Uterus (tissue), 3 donors: ENCODE measurements at regions not wholly inside any gene's neighbourhood (a gene's known extent, or its start where the extent isn't known, plus 50 kb on each side); places are given as distances from the start of the nearest gene placed in this dataset.

Source experiments
- DNase-seq, 2 donors: peaks; one replicate each; pipeline ENCODE4 v3.0.0-alpha.2; 2019 to 2020
- H3K27ac ChIP-seq, 2 donors: fragments of 200-600 bp; sonication (generic); 1 replicate in 1 of 2; 2 replicates in 1 of 2; pipeline ENCODE4 v1.5.1; 2016 to 2018
- H3K27me3 ChIP-seq, 2 donors: fragments of 200-600 bp; sonication (generic); one replicate each; pipeline ENCODE4 v1.5.1; 2018 to 2019; ENCODE audit warnings: control low read depth in 1 of 2
- H3K36me3 ChIP-seq, 2 donors: fragments of 200-600 bp; sonication (generic); one replicate each; pipeline ENCODE4 v1.5.1; 2019; ENCODE audit warnings: control low read depth in 1 of 2
- H3K4me1 ChIP-seq, 2 donors: fragments of 200-600 bp; sonication (generic); one replicate each; pipeline ENCODE4 v1.5.1; 2018 to 2019; ENCODE audit warnings: control low read depth in 1 of 2
- H3K4me3 ChIP-seq, 2 donors: fragments of 200-600 bp; sonication (generic); 1 replicate in 1 of 2; 2 replicates in 1 of 2; pipeline ENCODE4 v1.5.1; 2018 to 2019; ENCODE audit warnings: mild to moderate bottlenecking in 1 of 2
- H3K9me3 ChIP-seq, 2 donors: fragments of 200-600 bp; sonication (generic); one replicate each; pipeline ENCODE4 v1.5.1; 2019; ENCODE audit warnings: control low read depth in 1 of 2
- CTCF ChIP-seq, 4 experiments: fragments of 200-600 bp in 2 of 4; fragments of 450-650 bp in 2 of 4; sonication (generic) in 2 of 4; IDR thresholded peaks; one replicate each; pipeline ENCODE4 v1.5.1; 2016 to 2019; ENCODE audit warnings: antibody characterized with exemption in 4 of 4, mild to moderate bottlenecking in 2 of 4, moderate library complexity in 1 of 4
- POLR2A ChIP-seq, 2 donors: fragments of 450-650 bp; IDR thresholded peaks; one replicate each; pipeline ENCODE4 v1.6.1; 2016; ENCODE audit warnings: antibody characterized with exemption in 2 of 2, mild to moderate bottlenecking in 1 of 2, moderate library complexity in 1 of 2
- intact Hi-C: fragments of 100-400 bp; cut with DNase I; formaldehyde crosslinking; loops from one replicate; pipeline ENCODE4 v1.15.1; 2023; ENCODE audit warnings: low total_unique reads
- donor health status: DM: yes; HTN: yes; CAD: no.

- intact Hi-C loops, result no loop called here
- Histone ChIP-seq H3K4me1 (no peaks in the 10 kb centered on the region), H3K4me3 (no peak overlapping the region), H3K9me3 (no peaks in the 10 kb centered on the region), H3K36me3 (no peaks in the 10 kb centered on the region), H3K27ac (peak overlapping the region; percentile 41 to 50), H3K27me3 (no peaks in the 10 kb centered on the region)
- TF ChIP-seq POLR2A (IDR thresholded peaks at IDR 0.05), result no peak
- no peak for TF ChIP-seq CTCF (IDR thresholded peaks at IDR 0.05)
- peak; percentile 17 to 59 for DNase-seq
Observed at GRCh38 chr10:117936141-117936540, 110.6 kb downstream of the RAB11FIP2 start.

- no peaks in the 10 kb centered on the region for H3K9me3 ChIP-seq
Observed at GRCh38 chr10:117936566-117936965, 110.2 kb downstream of the RAB11FIP2 start.

DNA sequence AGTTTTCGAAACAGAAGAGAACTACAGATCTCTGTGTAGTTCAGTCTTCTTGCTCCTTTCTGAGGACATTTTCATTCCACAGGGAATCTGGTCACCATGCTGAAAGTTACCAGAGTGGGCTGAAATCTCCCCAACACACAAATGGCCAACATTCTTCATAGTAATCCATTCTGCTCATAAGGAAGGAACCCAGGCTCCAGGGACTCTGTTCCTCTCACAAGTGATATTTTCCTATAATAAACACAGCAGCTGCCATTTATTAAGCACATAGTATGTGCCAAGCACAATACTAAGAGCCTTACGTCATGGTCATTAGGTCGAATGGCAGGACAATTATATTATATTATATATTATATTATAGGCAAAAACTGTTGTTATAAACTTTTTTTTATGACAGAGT is 109.8 kb downstream of the RAB11FIP2 start:
- no peak for TF ChIP-seq POLR2A (IDR thresholded peaks at IDR 0.05)
- TF ChIP-seq CTCF (IDR thresholded peaks at IDR 0.05), result no peak
- Histone ChIP-seq H3K27me3 (no peaks in the 10 kb centered on the region), H3K4me1 (no peaks in the 10 kb centered on the region), H3K36me3 (no peaks in the 10 kb centered on the region), H3K27ac (peak overlapping the region; percentile 41 to 50), H3K9me3 (no peaks in the 10 kb centered on the region), H3K4me3 (no peak overlapping the region)
- intact Hi-C loops, result no loop called here
- DNase-seq, result no peak

More at GRCh38 chr10:117936566-117936965, 110.2 kb downstream of the RAB11FIP2 start:
- intact Hi-C loops, result no loop called here
- H3K4me1 ChIP-seq, result no peaks in the 10 kb centered on the region
- H3K36me3 ChIP-seq, result no peaks in the 10 kb centered on the region
- H3K4me3 ChIP-seq, result no peak overlapping the region
- H3K27ac ChIP-seq, result peak overlapping the region; percentile 41 to 50
- no peaks in the 10 kb centered on the region for H3K27me3 ChIP-seq
- DNase-seq, result no peak
- TF ChIP-seq POLR2A (IDR thresholded peaks at IDR 0.05) (no peak), CTCF (IDR thresholded peaks at IDR 0.05) (no peak)

GRCh38 chr10:117938104-117938503 is 108.6 kb downstream of the RAB11FIP2 start:
- Histone ChIP-seq H3K36me3 (no peaks in the 10 kb centered on the region), H3K27ac (no peak overlapping the region), H3K9me3 (no peaks in the 10 kb centered on the region), H3K4me3 (no peak overlapping the region), H3K27me3 (no peaks in the 10 kb centered on the region), H3K4me1 (no peaks in the 10 kb centered on the region)
- no peak for DNase-seq
- no peak for TF ChIP-seq CTCF (IDR thresholded peaks at IDR 0.05)
- TF ChIP-seq POLR2A (IDR thresholded peaks at IDR 0.05), result no peak
- intact Hi-C loops, result no loop called here

DNA sequence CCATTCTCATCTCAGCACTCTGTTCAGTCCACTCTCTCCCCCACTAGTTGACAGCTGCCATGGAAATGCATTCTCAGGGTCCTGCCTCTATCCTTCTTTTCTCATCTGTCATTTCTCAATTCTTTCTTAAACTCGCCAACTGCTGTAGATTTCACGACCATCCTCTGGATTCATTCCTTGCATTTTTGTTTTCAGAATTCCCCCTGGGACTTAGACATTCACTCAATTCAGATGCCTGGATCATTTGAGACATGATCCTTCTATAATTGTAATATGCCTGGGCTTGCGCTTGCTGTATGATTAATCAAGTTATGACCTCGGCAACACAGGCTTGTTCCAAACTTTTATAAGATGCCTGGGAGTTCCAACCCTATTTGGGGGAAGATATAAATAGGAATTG is 104.5 kb downstream of the RAB11FIP2 start:
- H3K4me3 ChIP-seq, result no peak overlapping the region
- H3K4me1 ChIP-seq, result no peaks in the 10 kb centered on the region
- no peaks in the 10 kb centered on the region for H3K27me3 ChIP-seq
- TF ChIP-seq CTCF (IDR thresholded peaks at IDR 0.05), result no peak
- TF ChIP-seq POLR2A (IDR thresholded peaks at IDR 0.05), result no peak
- no peaks in the 10 kb centered on the region for H3K36me3 ChIP-seq
- no peak overlapping the region for H3K27ac ChIP-seq
- intact Hi-C loops, result no loop called here
- H3K9me3 ChIP-seq, result no peaks in the 10 kb centered on the region
- DNase-seq, result no peak
